ENCODE measurements at regions not wholly inside any gene's neighbourhood (a gene's known extent, or its start where the extent isn't known, plus 50 kb on each side); places are given as distances from the start of the nearest gene placed in this dataset.

DNA sequence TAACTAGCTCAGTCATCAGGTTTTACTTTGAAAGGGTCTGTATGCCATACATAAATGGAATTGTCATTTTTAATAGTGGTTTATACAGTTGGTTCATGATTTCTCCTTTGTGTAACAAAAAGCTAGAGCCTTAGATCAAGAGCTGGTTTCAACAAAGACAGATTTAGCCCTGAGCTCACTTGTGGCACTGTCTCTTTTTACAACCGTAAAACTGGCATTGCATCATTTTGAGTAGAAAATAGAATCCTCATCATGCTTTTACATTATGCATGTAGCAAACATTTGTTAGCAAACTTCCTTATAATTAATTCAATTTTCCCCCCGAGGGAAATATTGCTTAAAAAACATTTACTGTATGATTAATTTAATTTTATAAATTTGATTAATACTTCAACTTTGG is 1871.5 kb downstream of the ARAP2 start:
- POLR2A ChIA-PET: no interaction called here
- Histone ChIP-seq H3K4me1 (ENCODE audit: control insufficient read depth, insufficient read depth, low read length) (no peaks in the 10 kb centered on the region), H3K27me3 (ENCODE audit: control insufficient read depth, insufficient read depth, low read length) (no peaks in the 10 kb centered on the region), H3K27ac (ENCODE audit: low read length) (no peak overlapping the region), H3K4me3 (ENCODE audit: low read depth in 2 of 2, low read length in 2 of 2) (no peak overlapping the region), H3K9me3 (ENCODE audit: control insufficient read depth, insufficient read depth, low read depth, low read length) (no peaks in the 10 kb centered on the region), H3K36me3 (ENCODE audit: control insufficient read depth, insufficient read depth, low read length) (no peaks in the 10 kb centered on the region)
- CTCF ChIA-PET: no interaction called here
- ATAC-seq: no peak
- in situ Hi-C loops (cut with HindIII; ENCODE audit: low pct_unique_long_range_greater_than_20kb, low sequenced_read_pairs) (no loop called here), intact Hi-C loops (cut with micrococcal nuclease; ENCODE audit: unreplicated experiment) (no loop called here)
- DNase-seq (ENCODE audit: low read depth, low spot score): no peak
- no TSS peak for BruUV-seq (replicated peaks)
- TF ChIP-seq POLR2AphosphoS5 (IDR thresholded peaks at IDR 0.05; ENCODE audit: low read depth, low read length): no peak
- TF ChIP-seq SIN3A (IDR thresholded peaks at IDR 0.05; ENCODE audit: borderline replicate concordance, insufficient read depth, low read depth, low read length): no peak
- TF ChIP-seq, protein P1, sequence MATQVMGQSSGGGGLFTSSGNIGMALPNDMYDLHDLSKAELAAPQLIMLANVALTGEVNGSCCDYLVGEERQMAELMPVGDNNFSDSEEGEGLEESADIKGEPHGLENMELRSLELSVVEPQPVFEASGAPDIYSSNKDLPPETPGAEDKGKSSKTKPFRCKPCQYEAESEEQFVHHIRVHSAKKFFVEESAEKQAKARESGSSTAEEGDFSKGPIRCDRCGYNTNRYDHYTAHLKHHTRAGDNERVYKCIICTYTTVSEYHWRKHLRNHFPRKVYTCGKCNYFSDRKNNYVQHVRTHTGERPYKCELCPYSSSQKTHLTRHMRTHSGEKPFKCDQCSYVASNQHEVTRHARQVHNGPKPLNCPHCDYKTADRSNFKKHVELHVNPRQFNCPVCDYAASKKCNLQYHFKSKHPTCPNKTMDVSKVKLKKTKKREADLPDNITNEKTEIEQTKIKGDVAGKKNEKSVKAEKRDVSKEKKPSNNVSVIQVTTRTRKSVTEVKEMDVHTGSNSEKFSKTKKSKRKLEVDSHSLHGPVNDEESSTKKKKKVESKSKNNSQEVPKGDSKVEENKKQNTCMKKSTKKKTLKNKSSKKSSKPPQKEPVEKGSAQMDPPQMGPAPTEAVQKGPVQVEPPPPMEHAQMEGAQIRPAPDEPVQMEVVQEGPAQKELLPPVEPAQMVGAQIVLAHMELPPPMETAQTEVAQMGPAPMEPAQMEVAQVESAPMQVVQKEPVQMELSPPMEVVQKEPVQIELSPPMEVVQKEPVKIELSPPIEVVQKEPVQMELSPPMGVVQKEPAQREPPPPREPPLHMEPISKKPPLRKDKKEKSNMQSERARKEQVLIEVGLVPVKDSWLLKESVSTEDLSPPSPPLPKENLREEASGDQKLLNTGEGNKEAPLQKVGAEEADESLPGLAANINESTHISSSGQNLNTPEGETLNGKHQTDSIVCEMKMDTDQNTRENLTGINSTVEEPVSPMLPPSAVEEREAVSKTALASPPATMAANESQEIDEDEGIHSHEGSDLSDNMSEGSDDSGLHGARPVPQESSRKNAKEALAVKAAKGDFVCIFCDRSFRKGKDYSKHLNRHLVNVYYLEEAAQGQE (IDR thresholded peaks at IDR 0.05; ENCODE audit: insufficient read depth in 1 of 2, low read depth in 2 of 2, low read length in 1 of 2): no peak
- TF ChIP-seq, protein P2, sequence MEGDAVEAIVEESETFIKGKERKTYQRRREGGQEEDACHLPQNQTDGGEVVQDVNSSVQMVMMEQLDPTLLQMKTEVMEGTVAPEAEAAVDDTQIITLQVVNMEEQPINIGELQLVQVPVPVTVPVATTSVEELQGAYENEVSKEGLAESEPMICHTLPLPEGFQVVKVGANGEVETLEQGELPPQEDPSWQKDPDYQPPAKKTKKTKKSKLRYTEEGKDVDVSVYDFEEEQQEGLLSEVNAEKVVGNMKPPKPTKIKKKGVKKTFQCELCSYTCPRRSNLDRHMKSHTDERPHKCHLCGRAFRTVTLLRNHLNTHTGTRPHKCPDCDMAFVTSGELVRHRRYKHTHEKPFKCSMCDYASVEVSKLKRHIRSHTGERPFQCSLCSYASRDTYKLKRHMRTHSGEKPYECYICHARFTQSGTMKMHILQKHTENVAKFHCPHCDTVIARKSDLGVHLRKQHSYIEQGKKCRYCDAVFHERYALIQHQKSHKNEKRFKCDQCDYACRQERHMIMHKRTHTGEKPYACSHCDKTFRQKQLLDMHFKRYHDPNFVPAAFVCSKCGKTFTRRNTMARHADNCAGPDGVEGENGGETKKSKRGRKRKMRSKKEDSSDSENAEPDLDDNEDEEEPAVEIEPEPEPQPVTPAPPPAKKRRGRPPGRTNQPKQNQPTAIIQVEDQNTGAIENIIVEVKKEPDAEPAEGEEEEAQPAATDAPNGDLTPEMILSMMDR (IDR thresholded peaks at IDR 0.05): no peak

DNA sequence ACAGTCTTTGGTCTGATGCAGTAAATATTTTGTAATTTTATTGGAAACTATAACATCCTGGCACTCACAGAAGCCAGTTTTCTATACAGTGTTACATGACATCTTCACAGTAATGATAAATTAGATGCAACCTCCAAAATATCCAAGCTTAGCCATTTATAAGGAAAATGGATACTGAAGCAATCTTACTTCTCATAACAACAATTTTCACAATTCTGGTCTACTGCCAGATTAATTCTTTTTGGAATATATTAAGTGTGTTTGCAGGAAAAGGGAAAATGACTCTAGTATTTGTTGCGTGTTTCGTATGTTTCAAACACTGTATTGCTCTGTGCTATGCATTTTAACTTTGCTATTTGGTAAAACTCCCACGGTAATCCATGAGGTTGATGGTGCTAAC is 1870.9 kb downstream of the ARAP2 start:
- Histone ChIP-seq H3K4me3 (ENCODE audit: low read depth in 2 of 2, low read length in 2 of 2) (no peak overlapping the region), H3K9me3 (ENCODE audit: control insufficient read depth, insufficient read depth, low read depth, low read length) (no peaks in the 10 kb centered on the region), H3K36me3 (ENCODE audit: control insufficient read depth, insufficient read depth, low read length) (no peaks in the 10 kb centered on the region), H3K4me1 (ENCODE audit: control insufficient read depth, insufficient read depth, low read length) (no peaks in the 10 kb centered on the region), H3K27ac (ENCODE audit: low read length) (no peak overlapping the region), H3K27me3 (ENCODE audit: control insufficient read depth, insufficient read depth, low read length) (no peaks in the 10 kb centered on the region)
- DNase-seq (ENCODE audit: low read depth, low spot score) (no peak), ATAC-seq (no peak)
- intact Hi-C loops (cut with micrococcal nuclease; ENCODE audit: unreplicated experiment) (no loop called here), in situ Hi-C loops (cut with HindIII; ENCODE audit: low pct_unique_long_range_greater_than_20kb, low sequenced_read_pairs) (no loop called here)
- POLR2A ChIA-PET: no interaction called here
- CTCF ChIA-PET: no interaction called here
- TF ChIP-seq POLR2AphosphoS5 (IDR thresholded peaks at IDR 0.05; ENCODE audit: low read depth, low read length): no peak
- no TSS peak for BruUV-seq (replicated peaks)

DNA sequence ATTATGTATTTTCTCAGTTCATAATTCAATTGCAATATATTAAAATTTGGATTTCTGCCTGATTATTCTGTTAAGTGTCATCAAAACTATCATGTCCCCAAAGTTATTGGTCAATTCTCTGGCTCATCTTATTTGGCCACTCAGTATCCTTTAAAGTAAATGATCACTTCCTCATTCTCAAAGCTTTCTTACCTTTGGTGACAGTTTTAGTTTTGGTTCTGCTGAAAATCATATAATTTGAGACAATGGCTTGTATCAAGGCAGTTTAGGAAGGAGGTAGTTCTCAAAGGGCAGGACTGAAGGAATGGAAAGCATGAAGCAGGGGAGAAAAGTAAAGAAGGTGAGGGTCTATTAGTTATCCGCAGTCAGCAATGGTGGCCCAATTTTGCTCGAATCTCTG is 1832.1 kb downstream of the ARAP2 start:
- H3K4me3 ChIP-seq (ENCODE audit: low read depth in 2 of 2, low read length in 2 of 2): no peak overlapping the region
- H3K9me3 ChIP-seq (ENCODE audit: control insufficient read depth, insufficient read depth, low read depth, low read length): no peaks in the 10 kb centered on the region
- BruUV-seq (replicated peaks): no TSS peak
- TF ChIP-seq SIN3A (IDR thresholded peaks at IDR 0.05; ENCODE audit: borderline replicate concordance, insufficient read depth, low read depth, low read length): no peak
- TF ChIP-seq, protein P1 (IDR thresholded peaks at IDR 0.05; ENCODE audit: insufficient read depth in 1 of 2, low read depth in 2 of 2, low read length in 1 of 2): no peak
- no peak for TF ChIP-seq TCF7L2 (IDR thresholded peaks at IDR 0.05; ENCODE audit: low read depth, low read length)
- TF ChIP-seq POLR2AphosphoS5 (IDR thresholded peaks at IDR 0.05; ENCODE audit: low read depth, low read length): no peak
- TF ChIP-seq, protein P2 (IDR thresholded peaks at IDR 0.05): no peak
- no peak overlapping the region for H3K27ac ChIP-seq (ENCODE audit: low read length)
- no peaks in the 10 kb centered on the region for H3K27me3 ChIP-seq (ENCODE audit: control insufficient read depth, insufficient read depth, low read length)
- no peak for ATAC-seq
- no peaks in the 10 kb centered on the region for H3K36me3 ChIP-seq (ENCODE audit: control insufficient read depth, insufficient read depth, low read length)
- intact Hi-C loops (cut with micrococcal nuclease; ENCODE audit: unreplicated experiment): no loop called here
- CTCF ChIA-PET: no interaction called here
- no peak for DNase-seq (ENCODE audit: low read depth, low spot score)
- H3K4me1 ChIP-seq (ENCODE audit: control insufficient read depth, insufficient read depth, low read length): no peaks in the 10 kb centered on the region
- POLR2A ChIA-PET: no interaction called here
- in situ Hi-C loops (cut with HindIII; ENCODE audit: low pct_unique_long_range_greater_than_20kb, low sequenced_read_pairs): no loop called here

Measured in Panc1 (cell line).